A549 (cell line): ENCODE measurements at regions not wholly inside any gene's neighbourhood (a gene's known extent, or its start where the extent isn't known, plus 50 kb on each side); places are given as distances from the start of the nearest gene placed in this dataset.

ENCODE experiments used
- ATAC-seq, 2 experiments: fragments of 200-7000 bp in 1 of 2; fragments of >200 bp in 1 of 2; cut with Nextera tagmentation in 1 of 2; cut with Tn5 transposase in 1 of 2; 3 replicates each; pipeline versions ENCODE4 v1.8.0 to v1.9.1; 2018 to 2020; ENCODE audit warnings: mild to moderate bottlenecking in 1 of 2, moderate library complexity in 1 of 2
- CTCF ChIA-PET: fragments of 300-600 bp; sonication (Branson Sonifier 250); formaldehyde crosslinking; extraction: SDS; loops from one replicate; lab custom pipeline; 2021; ENCODE audit warnings: antibody characterized with exemption, inconsistent platforms; lab: Yijun Ruan, JAX
- POLR2A ChIA-PET: fragments of 350-600 bp; formaldehyde crosslinking; extraction: SDS; loops from one replicate; lab custom pipeline; 2021; ENCODE audit warnings: antibody characterized with exemption, inconsistent platforms; lab: Yijun Ruan, JAX
- DNase-seq, 2 experiments: peaks; one replicate each; pipeline versions ENCODE4 v3.0.0 to v3.0.0-alpha.2; 2011 to 2016; ENCODE audit warnings: low read depth in 1 of 2, low spot score in 1 of 2
- FAIRE-seq: peaks from 2 replicates; lab custom pipeline; 2011; peaks lifted over from hg19 to GRCh38; lab: Jason Lieb, UNC
- H3K27ac ChIP-seq, 2 experiments: fragments of >200 bp; sonication (Bioruptor Twin); formaldehyde crosslinking; 3 replicates each; pipeline ENCODE4 v1.5.1; 2016 to 2017
- H3K4me1 ChIP-seq: fragments of >200 bp; sonication (Bioruptor Twin); formaldehyde crosslinking; 3 replicates; pipeline ENCODE4 v1.6.1; 2016
- H3K4me2 ChIP-seq: fragments of >200 bp; sonication (Bioruptor Twin); formaldehyde crosslinking; 3 replicates; pipeline ENCODE4 v1.6.1; 2016
- H3K4me3 ChIP-seq: fragments of >200 bp; sonication (Bioruptor Twin); formaldehyde crosslinking; 3 replicates; pipeline ENCODE4 v1.5.1; 2016
- H3K9me3 ChIP-seq: fragments of >200 bp; sonication (Bioruptor Twin); formaldehyde crosslinking; 3 replicates; pipeline ENCODE4 v1.6.1; 2016
- BHLHE40 ChIP-seq: IDR thresholded peaks from 2 replicates; pipeline ENCODE4 v1.6.1; 2012; ENCODE audit warnings: low read depth, low read length, inconsistent platforms
- CEBPB ChIP-seq, 2 experiments: fragments of >200 bp in 1 of 2; sonication (Bioruptor Twin) in 1 of 2; formaldehyde crosslinking in 1 of 2; IDR thresholded peaks; 2 replicates each; pipeline ENCODE4 v1.6.1; 2012 to 2016
- CHD4 ChIP-seq: fragments of 200-600 bp; sonication (generic); IDR thresholded peaks from 2 replicates; pipeline ENCODE4 v1.6.1; 2016; ENCODE audit warnings: antibody characterized with exemption, mild to moderate bottlenecking, borderline replicate concordance
- EHF ChIP-seq: fragments of 250-450 bp; sonication (Bioruptor Pico); IDR thresholded peaks from 2 replicates; pipeline ENCODE4 v1.5.0; 2020; ENCODE audit warnings: mild to moderate bottlenecking
- FOSB ChIP-seq: fragments of 250-450 bp; sonication (Bioruptor Pico); IDR thresholded peaks from 2 replicates; pipeline ENCODE4 v1.5.0; 2020; ENCODE audit warnings: mild to moderate bottlenecking, moderate library complexity
- FOXS1 ChIP-seq: fragments of 250-450 bp; sonication (Bioruptor Pico); IDR thresholded peaks from 2 replicates; pipeline ENCODE4 v1.5.0; 2020; ENCODE audit warnings: mild to moderate bottlenecking, moderate library complexity
- GATA3 ChIP-seq: IDR thresholded peaks from 2 replicates; pipeline ENCODE4 v1.6.1; 2012; ENCODE audit warnings: borderline replicate concordance
- HDAC2 ChIP-seq: fragments of 200-600 bp; sonication (generic); IDR thresholded peaks from 2 replicates; pipeline ENCODE4 v1.6.1; 2016
- HOXB13 ChIP-seq: fragments of 250-450 bp; sonication (Bioruptor Pico); IDR thresholded peaks from 2 replicates; pipeline ENCODE4 v1.5.0; 2020; ENCODE audit warnings: low read depth, mild to moderate bottlenecking, moderate library complexity
- KDM5A ChIP-seq: fragments of 200-600 bp; sonication (generic); IDR thresholded peaks from 2 replicates; pipeline ENCODE4 v1.6.1; 2016; ENCODE audit warnings: antibody characterized with exemption, mild to moderate bottlenecking
- NR3C1 ChIP-seq: fragments of >200 bp; sonication (Bioruptor Twin); formaldehyde crosslinking; IDR thresholded peaks from 3 replicates; pipeline ENCODE4 v1.6.1; 2017
- POLR2A ChIP-seq: IDR thresholded peaks from 2 replicates; pipeline ENCODE4 v1.6.1; 2012; ENCODE audit warnings: mild to moderate bottlenecking, low read length
- RAD21 ChIP-seq, 2 experiments: fragments of >200 bp in 1 of 2; sonication (Bioruptor Twin) in 1 of 2; formaldehyde crosslinking in 1 of 2; IDR thresholded peaks in 1 of 2; conservative IDR thresholded peaks in 1 of 2; 2 replicates in 1 of 2; 3 replicates in 1 of 2; pipeline ENCODE4 v1.6.1; 2012 to 2018; ENCODE audit warnings: inconsistent platforms in 1 of 2
- RCOR1 ChIP-seq: fragments of 150-350 bp; IDR thresholded peaks from 2 replicates; pipeline ENCODE4 v1.6.1; 2014; ENCODE audit warnings: antibody characterized with exemption, low read length, low read depth
- REST ChIP-seq: fragments of 200-600 bp; sonication (generic); IDR thresholded peaks from 2 replicates; pipeline ENCODE4 v1.6.1; 2016; ENCODE audit warnings: antibody characterized with exemption, mild to moderate bottlenecking, moderate library complexity
- SMC3 ChIP-seq: fragments of >200 bp; sonication (Bioruptor Twin); formaldehyde crosslinking; IDR thresholded peaks from 3 replicates; pipeline ENCODE4 v1.6.1; 2018; ENCODE audit warnings: inconsistent platforms
- SREBF2 ChIP-seq: fragments of 450-650 bp; IDR thresholded peaks from 2 replicates; pipeline ENCODE4 v1.6.1; 2014; ENCODE audit warnings: mild to moderate bottlenecking, moderate library complexity
- USF2 ChIP-seq: fragments of 450-650 bp; IDR thresholded peaks from 2 replicates; pipeline ENCODE4 v1.6.1; 2014; ENCODE audit warnings: antibody characterized with exemption
- ZFP36 ChIP-seq: fragments of 450-650 bp; IDR thresholded peaks from 2 replicates; pipeline ENCODE4 v1.6.1; 2014; ENCODE audit warnings: borderline replicate concordance; ENCODE audit not compliant: partially characterized antibody
- WGBS: methylation state at CpG from one replicate; pipeline ENCODE4 v1.1.6; 2017; ENCODE audit errors: missing lambda C conversion rate; 5-methylcytosine and 5-hydroxymethylcytosine counted together
- TF ChIP-seq, protein P1 (sequence below): fragments of >200 bp; sonication (Bioruptor Twin); formaldehyde crosslinking; IDR thresholded peaks from 3 replicates; pipeline ENCODE4 v1.5.1; 2016
- TF ChIP-seq, protein P2 (sequence below): fragments of >200 bp; sonication (Bioruptor Twin); formaldehyde crosslinking; IDR thresholded peaks from 2 replicates; pipeline ENCODE4 v1.6.1; 2016
- TF ChIP-seq, protein P3 (sequence below): IDR thresholded peaks from 2 replicates; pipeline ENCODE4 v1.6.1; 2012
- TF ChIP-seq, protein P4 (sequence below): IDR thresholded peaks from 2 replicates; pipeline ENCODE4 v1.6.1; 2012; ENCODE audit warnings: low read depth, borderline replicate concordance

DNA sequence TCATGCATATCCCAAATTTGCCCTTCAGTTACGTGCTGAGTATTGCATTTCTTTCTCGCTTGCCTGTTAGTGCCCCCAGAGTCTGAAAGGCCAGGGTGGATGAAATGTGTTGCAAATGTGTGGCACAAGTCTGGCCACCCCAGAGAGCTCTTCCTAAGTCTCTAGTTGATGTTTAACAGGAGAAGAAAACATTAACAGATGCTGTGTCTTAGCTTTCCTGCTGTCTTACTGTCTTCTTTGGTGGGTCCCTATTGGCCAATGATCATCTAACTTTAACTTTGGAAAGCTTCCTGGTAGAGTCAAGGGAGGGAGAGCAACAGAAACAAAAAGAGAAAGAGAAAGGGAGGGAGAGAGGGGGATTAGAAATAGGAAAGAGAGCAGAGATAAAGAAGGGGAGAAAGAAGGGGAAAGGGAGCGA is 76.7 kb upstream of the P3H2 start (continued):
- TF ChIP-seq HOXB13 (CRISPR knock-in tag) = no peak
- no peak for TF ChIP-seq EHF
- peak; percentile 44 to 59; a peak in 3 of 5 replicates for TF ChIP-seq RAD21 (conservative IDR thresholded peaks at IDR 0.05 in 1 of 2, IDR thresholded peaks at IDR 0.05 in 1 of 2)
- TF ChIP-seq NR3C1 = no peak
- TF ChIP-seq, protein P1, sequence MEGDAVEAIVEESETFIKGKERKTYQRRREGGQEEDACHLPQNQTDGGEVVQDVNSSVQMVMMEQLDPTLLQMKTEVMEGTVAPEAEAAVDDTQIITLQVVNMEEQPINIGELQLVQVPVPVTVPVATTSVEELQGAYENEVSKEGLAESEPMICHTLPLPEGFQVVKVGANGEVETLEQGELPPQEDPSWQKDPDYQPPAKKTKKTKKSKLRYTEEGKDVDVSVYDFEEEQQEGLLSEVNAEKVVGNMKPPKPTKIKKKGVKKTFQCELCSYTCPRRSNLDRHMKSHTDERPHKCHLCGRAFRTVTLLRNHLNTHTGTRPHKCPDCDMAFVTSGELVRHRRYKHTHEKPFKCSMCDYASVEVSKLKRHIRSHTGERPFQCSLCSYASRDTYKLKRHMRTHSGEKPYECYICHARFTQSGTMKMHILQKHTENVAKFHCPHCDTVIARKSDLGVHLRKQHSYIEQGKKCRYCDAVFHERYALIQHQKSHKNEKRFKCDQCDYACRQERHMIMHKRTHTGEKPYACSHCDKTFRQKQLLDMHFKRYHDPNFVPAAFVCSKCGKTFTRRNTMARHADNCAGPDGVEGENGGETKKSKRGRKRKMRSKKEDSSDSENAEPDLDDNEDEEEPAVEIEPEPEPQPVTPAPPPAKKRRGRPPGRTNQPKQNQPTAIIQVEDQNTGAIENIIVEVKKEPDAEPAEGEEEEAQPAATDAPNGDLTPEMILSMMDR = no peak
- no peak for TF ChIP-seq FOXS1
- TF ChIP-seq, protein P2, sequence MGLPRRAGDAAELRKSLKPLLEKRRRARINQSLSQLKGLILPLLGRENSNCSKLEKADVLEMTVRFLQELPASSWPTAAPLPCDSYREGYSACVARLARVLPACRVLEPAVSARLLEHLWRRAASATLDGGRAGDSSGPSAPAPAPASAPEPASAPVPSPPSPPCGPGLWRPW = no peak
- TF ChIP-seq BHLHE40 = no peak
- TF ChIP-seq FOSB = no peak
- no peak for TF ChIP-seq CHD4
- TF ChIP-seq GATA3 = peak; percentile 68; the same call in 1 of the 2 replicates
- peak; percentile 56 to 87; a peak in 3 of 4 replicates for TF ChIP-seq CEBPB (IDR thresholded peaks at IDR 0.05)
- TF ChIP-seq, protein P3, sequence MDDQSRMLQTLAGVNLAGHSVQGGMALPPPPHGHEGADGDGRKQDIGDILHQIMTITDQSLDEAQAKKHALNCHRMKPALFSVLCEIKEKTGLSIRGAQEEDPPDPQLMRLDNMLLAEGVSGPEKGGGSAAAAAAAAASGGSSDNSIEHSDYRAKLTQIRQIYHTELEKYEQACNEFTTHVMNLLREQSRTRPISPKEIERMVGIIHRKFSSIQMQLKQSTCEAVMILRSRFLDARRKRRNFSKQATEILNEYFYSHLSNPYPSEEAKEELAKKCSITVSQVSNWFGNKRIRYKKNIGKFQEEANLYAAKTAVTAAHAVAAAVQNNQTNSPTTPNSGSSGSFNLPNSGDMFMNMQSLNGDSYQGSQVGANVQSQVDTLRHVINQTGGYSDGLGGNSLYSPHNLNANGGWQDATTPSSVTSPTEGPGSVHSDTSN = no peak
- no peak for TF ChIP-seq HDAC2
- peak; percentile 63 for TF ChIP-seq SMC3
- no peak for TF ChIP-seq POLR2A
- no peak for TF ChIP-seq ZFP36
- no peak for TF ChIP-seq USF2
- TF ChIP-seq SREBF2 = no peak
- TF ChIP-seq RCOR1 = no peak

GRCh38 chr3:190194506-190194905 is 73.8 kb upstream of the P3H2 start:
- 71% methylated on average over 3 of the region's 3 CpGs for WGBS
- H3K27ac ChIP-seq = peak overlapping the region; percentile 33 to 80; a peak in 4 of 6 replicates
- H3K4me3 ChIP-seq = no peak overlapping the region
- ATAC-seq (no peak), DNase-seq (no peak), FAIRE-seq (no peak)
- TF ChIP-seq RAD21 (conservative IDR thresholded peaks at IDR 0.05 in 1 of 2, IDR thresholded peaks at IDR 0.05 in 1 of 2) (no peak), REST (no peak), KDM5A (no peak)
- TF ChIP-seq, protein P4, sequence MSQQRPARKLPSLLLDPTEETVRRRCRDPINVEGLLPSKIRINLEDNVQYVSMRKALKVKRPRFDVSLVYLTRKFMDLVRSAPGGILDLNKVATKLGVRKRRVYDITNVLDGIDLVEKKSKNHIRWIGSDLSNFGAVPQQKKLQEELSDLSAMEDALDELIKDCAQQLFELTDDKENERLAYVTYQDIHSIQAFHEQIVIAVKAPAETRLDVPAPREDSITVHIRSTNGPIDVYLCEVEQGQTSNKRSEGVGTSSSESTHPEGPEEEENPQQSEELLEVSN = no peak
- H3K4me2 ChIP-seq = no peak overlapping the region
- H3K9me3 ChIP-seq = no peaks in the 10 kb centered on the region
- ChIA-PET POLR2A (no interaction called here), CTCF (interaction anchor here (0.8 to 0.9 kb wide), 2 partner anchors 9 to 177 kb away, joined by 3 read pairs; no protein-coding TSS in a partner anchor)
- peaks cover 58% of the 10 kb centered on the region for H3K4me1 ChIP-seq
